ENCODE measurements at regions not wholly inside any gene's neighbourhood (a gene's known extent, or its start where the extent isn't known, plus 50 kb on each side); places are given as distances from the start of the nearest gene placed in this dataset.

DNA sequence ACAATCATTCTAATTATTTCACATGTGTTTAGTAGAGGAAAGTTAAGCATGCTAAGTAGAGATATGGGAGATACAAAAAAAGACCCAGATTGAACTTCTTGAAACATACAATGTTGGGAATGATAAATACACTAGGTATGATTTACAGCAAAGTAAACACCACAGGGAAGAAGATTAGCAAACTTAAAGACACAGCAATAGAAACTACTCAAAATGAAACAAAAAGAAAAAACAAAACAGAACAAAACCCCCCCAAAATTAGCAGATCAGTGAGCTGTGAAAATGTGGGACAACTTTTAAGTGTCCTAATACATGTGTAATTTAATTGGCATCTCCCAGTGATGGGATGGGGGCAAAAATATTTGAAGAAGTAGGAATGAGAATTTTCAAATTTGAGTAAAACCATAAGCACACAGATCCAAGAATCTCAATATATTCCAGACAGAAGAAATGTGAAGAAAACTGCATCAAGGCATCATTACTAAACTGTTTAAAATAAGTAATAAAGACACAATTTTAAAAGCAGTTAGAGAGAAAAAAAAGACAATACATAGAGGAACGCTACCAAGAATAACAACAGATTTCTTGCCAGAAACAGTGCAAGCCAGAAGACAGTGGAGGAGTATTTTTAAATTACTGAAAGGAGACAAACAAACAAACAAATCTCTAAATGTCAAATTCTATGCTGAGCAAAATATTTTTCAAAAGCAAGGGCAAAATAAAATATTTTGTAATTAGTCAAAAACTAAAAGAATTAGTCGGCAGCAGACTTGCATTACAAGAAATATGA is 473.7 kb downstream of the QKI start:
- TF ChIP-seq POLR2AphosphoS5 (IDR thresholded peaks at IDR 0.05; ENCODE audit: borderline replicate concordance, low read depth, low read length) (no peak), EZH2 (IDR thresholded peaks at IDR 0.05) (no peak)
